Stimulated activated naive CD4-positive, alpha-beta T cell treated with Interleukin-2 at 50 U/mL for 16 hours (primary cell): ENCODE measurements at regions not wholly inside any gene's neighbourhood (a gene's known extent, or its start where the extent isn't known, plus 50 kb on each side); places are given as distances from the start of the nearest gene placed in this dataset.

Experiments used
- DNase-seq: peaks from one replicate; lab custom pipeline; 2025; lab: John Stamatoyannopoulos, UW

DNA sequence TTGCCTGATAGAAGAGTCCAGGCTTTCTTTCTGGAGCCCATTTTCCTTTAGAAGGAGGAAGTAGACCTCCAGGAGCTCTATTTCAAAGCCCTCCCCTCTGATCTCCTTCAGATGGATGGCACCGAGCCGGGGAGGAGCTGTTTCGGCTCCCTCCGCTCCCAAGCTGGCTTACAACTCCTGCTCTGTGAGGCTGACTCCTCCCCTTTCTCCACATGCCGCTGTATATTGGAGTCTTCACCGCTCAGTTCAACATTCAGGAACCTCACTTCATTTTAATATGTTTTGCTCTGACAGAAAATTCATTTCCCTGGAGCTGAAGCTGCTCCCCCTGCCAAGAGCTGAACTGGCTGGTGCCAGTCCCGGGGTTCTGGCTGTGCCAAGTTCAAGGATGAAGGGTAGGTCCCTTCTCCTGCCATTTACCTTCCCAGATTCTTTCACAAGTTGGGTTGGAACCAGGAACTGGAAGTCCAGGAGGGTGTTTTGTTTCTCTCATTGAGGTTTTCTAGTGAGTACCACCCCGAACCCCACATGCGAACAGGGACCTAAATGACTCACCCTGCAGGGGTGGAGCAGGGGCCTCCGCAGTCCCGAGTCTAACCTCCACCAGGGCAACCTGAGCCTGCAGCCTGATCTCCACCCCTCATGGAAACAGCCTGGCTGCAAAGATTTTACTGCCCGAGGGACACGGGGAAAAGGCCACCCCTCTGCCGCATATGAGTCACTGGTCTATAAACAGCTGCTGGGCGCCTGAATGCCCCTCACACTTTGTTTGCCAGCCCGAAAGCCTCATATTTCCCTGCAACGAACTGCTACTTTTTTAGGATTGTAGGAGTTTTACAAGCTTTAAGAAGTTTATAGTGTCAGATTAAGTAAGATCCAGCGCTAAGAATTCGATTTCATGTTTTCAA, 68.6 kb upstream of the FOXA2 start:
- DNase-seq, result no peak

DNA sequence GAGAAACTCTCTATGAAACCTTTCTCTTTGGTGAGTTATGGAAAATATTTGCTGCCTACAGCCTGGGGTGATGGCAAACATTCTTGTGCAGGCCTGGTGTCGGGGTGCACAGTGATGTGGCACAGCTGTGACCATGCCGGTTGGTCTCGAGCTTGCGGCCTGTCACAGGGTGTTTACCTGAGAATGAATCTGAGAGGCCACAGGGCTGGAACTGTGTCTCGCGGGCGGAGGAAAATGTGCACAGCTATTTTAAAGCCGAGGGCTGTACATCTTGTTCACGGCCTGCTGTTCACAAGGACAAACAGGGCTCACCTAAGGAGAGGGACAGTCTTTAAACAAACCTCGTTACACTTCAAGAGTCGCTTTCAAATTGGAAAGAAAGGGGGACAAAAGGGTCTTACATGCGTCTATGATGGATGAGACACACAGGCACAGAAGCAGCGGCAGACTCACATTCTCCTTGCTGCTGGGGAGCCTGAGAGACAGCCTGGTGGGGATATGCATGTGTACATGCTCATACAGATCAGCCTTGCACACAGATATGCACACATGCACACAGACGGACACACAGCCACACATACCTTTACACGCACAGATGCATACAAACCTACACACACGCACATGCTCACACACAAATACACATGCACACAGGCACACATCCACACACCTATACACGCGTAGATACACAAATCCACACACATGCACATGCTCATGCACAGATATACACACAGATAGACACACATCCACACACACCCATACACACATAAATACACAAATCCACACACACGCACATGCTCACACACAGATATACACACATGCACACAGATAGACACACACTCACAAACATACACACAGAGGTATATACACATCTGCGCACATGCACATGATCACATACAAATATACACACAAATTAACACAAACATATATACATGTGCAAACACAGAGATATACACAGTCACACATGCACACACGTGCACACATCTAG, 69.6 kb upstream of the FOXA2 start:
- no peak for DNase-seq

DNA sequence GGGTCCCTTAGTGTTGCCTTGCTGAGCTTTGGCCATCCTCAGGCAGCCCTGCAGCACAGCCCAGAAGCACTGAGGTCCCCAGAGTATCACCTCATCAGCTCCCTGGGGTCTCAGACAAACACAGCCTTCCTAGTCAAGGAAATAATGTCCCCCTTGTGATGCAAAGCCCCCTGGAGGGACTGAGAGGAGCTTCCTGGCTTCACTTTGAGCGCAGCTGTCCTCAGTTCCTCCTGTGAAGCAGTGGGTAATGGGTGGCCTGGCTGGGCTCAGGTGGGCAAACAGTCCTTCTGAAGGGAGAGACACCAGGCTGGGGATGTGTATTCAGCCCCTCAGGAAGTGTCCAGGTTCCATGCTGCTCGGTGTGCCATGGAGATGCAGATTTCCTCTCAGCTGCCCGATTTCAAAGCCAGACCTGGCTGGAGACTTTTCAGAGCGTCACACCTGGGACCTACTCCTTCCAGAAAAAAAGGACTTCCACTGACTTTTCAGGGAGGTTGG, 79.2 kb upstream of the FOXA2 start:
- no peak for DNase-seq

DNA sequence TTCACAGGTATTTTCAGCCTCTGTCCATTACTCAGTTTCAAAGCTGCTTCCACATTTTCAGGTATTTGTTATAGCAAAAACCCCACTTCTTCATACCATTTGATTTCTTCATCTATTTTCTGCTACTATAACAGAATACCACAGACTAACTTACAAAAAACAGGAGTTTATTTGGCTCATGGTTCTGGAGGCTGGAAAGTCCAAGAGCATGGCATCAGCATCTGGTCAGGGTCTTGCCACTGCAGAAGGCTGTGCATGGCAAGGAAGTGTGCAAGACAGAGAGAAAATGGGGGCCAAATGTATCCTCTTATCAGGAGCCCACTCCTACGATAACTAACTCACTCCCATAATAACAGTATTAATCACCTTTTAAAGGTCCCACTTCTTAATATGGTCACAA, 82.8 kb upstream of the FOXA2 start:
- DNase-seq, result no peak

DNA sequence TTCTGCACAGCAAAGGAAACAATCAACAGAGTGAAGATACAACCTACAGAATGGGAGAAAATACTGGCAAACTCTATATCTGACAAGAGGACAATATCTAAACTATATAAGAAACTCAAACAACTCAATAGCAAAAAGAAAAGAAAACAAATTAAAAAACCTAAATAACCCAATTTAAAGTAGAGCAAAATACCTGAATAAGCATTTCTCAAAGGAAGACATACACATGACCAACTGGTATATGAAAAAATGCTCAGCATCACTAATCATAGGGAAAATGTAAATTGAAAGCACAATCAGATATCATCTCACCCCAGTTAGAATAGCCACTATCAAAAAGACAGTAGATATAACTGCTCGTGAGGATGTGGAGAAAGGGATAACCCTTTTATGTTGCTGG, 87.8 kb upstream of the FOXA2 start:
- no peak for DNase-seq

DNA sequence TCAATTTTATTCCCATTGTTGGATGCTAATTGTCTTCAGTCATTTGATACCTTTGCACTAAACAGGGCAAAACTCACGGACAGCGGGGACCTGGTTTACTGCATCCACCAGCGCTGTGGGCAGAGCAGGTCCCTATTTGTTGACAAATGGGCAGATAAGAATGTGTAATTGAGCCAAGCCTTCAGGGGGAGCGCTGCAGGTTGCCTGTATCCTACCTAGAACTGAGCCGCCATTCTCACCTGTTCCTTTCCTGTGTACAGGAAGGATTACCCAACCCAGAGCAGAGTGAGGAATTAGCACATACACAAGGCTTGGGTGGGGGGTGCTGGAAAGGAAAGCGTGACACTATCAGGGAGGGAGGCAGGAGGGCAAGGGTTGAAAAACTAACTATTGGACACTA, 89.1 kb upstream of the FOXA2 start:
- no peak for DNase-seq

DNA sequence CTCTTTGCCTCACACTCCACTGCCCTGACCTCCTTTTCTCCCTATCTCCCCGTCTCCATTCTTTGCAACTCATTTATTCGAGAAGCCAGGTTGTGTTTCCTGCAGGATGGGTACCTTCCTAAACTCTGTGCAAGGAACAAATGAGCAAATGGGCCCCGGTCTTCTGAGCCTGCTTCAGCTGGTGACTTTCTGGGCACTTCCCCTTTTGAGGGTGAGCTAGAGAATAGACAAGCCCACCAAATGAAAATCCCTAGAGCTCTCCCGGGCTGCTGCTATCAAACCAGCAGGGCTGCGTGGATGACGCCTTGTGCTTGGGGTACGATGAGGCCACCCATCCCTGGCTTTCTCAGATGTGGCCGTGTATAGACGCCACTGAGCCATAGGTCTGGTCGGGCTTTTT, 91.0 kb upstream of the FOXA2 start:
- DNase-seq, result no peak

DNA sequence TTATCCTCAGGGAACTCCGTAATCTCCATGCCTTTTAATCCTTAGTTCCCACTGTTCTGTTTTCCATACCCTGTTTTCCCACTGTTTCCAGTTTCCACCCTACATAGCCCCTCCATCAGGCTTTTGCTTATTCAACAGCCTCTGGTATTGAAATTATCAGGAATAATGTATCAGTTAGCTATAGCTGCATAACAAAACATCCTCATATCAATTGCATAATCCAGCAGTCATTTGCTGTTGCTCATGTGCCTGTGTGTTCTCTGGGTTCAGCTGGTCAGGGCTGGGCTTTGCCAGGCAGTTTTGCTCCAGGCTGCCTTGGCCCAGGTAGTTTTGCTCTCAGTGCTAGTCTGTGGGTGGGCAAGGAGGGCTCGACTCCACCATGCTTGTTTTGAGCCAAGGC, 94.3 kb upstream of the FOXA2 start:
- DNase-seq, result no peak

DNA sequence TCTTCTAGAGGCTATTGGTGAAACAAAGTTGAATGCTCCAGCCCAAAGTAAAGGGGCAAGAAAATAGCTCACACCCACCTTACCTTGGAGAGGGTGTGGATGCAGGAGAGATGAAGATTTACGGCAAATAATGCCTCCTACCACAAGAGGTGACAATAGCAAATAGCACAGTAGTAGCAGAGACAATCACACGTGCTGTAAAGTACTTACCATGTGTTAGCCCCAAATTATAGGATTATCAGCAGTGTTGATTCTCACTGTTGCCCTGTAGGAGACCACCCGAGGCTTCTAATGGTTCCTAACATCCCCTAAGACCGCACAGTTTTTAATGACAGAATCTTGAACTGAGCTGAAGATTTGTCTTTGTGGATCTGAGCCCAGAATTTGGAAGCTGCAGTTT, 94.8 kb upstream of the FOXA2 start:
- DNase-seq, result no peak

DNA sequence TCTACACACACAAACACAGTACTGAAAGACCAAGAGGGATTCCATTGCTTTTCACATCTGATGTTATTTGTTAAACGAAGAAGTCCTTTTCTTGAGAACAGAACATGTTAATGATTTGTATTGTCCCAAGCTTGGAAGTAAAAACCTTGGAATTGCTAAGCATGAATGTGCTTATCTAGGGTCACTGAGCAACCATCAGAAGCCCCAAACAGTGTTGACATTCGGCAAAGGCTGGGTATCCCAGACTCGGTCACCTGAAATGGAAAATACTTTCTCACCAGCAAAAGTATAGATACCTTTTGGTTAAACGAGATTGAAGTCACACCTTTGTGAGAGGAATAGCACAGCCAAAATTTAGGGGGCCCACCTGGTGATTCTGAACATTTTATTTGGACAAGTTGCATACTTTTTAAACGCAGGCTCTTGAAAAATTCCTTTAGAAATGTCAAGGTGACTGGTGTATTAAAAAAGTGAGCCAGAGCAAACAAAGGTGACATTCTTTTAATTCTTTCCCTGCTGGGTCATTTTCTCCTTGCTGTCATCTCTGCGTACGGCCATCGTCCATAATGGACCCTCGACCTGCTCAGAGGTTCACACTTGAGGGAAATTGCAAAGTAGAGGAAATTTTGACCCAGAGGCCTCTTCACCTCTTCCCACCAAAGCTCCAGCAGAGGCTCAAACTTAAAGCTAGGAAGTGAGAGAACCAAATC, 95.8 kb upstream of the FOXA2 start:
- no peak for DNase-seq

DNA sequence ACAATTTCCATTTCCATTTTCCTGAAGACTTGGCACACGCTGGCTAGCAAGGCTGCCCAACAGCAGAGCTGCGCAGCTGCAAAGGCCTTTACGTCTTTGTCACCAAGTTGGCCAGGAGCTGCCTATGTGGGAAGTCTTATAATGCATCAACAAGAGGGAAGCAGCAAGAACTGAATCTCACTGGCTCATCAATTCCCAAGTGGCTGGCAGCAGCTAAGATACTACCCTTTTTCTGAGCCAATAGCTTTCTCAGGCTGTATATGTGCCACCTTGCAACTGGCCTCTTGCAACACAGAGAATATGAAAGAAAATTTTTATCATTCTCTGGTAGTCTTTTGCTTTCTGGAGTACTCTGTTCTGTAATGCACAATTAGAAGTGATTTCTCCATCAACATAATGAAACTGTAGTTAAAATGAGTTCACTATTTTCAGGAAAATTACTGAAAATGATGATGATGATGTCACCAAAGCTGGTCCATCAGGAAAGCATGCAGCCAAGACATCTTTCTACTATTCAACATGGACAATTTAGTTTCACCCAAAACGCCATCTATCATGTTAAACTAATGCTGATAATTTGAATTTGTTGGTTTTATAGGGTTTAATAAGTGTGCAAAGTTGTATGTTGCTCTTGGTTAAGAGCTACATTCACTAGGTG, 97.3 kb upstream of the FOXA2 start:
- no peak for DNase-seq

DNA sequence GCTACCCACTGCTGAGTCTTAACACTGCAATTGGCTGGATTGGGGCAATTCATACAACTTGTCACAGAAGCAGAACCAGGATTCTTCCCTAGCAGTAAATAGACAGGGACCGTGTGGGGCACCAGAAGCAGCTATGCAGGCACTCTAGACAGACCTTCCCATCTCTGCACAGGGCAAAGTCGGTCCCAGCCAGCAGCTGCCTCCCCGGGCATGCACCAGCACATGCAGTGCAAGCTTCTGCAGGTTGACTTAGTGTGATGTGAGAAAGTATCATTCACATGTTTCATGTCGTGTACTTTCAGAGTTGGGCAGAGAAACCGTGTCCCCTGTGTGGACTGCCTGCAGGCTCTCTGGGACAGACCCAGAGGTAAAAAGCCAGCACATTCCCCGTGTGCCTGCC, 98.0 kb upstream of the FOXA2 start:
- DNase-seq, result no peak

DNA sequence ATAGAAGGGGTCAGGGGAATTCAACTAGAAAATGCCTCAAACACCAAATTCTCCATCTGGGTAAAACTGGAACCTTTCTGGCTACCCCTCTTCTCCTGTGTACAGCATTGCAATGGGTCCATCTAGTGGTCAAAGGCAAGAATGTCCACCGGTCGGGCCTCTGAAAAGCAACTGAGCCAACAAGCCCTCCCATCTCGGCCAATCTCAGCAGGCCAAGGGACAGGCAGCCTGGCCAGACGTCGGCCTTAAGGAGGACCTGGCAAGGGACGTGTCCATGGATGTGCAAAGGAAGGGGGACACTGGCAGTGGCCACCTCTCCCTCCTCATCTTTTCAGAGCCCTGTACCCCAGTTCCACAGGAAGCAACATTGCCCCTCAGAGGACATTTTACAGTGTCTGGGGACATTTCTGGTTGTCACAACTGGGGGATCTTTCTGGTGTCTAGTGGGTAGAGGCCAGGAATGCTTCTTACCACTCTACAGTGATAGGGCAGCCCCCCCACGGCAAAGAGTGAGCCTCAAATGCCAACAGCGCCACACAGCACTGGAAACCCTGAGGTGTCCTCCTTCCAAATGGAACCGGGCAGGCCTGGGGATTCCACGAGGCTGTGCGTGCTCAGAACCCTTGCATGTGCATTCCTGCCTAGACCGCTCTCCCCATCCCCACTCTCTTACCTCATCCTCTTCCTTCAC, 99.8 kb upstream of the FOXA2 start:
- no peak for DNase-seq

DNA sequence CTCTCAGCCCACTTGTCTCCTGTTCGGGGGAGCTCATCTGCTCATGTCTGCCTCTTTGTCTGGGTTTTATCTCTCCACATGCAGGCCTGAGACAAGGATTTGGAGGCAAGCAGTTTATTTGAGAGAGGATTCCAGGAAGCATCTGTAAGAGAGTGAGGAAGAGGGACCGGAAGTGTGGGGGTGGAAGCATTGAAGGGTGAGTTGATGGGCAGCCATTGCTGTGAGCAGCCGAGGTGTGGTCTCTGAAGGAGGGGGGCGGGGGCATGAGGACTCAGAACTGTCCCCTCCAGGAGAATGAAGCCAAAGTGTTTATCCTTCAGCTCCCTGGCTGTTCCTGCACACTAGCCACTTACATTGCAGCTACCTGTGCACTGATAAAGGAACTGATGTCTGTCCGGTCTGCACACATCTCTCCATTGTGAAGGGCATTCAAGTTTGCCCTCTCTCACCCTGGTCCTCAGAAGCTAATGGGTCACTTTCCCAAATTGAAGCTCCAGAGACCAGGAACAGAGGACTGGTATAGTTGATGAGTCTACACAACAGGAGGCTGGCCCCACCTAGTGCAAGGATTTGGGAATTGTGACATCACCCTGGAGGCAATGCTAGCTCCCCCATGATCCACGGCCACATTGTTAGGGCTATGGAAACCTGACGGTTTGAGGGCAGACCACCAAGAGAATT, 100.5 kb upstream of the FOXA2 start:
- DNase-seq, result no peak

DNA sequence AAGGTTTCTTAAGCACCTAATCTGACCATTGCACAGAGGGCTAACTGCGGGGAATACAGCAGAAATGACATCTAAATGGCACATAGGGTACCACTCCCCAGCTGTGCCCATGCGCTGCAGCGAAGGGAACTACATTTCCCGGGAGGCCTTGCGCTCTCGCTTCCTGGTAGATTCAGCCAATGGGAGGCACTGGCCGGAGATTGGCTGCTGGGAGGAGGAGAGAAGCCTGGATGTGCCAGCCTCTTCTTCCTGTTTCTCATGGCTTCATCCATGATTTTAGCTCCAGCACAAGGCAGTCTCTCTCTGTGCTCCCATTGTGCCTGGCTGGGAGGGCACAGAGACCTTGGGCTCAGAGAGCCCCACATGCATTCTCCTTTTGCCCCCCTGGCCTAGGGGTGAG, 101.7 kb upstream of the FOXA2 start:
- DNase-seq, result no peak

DNA sequence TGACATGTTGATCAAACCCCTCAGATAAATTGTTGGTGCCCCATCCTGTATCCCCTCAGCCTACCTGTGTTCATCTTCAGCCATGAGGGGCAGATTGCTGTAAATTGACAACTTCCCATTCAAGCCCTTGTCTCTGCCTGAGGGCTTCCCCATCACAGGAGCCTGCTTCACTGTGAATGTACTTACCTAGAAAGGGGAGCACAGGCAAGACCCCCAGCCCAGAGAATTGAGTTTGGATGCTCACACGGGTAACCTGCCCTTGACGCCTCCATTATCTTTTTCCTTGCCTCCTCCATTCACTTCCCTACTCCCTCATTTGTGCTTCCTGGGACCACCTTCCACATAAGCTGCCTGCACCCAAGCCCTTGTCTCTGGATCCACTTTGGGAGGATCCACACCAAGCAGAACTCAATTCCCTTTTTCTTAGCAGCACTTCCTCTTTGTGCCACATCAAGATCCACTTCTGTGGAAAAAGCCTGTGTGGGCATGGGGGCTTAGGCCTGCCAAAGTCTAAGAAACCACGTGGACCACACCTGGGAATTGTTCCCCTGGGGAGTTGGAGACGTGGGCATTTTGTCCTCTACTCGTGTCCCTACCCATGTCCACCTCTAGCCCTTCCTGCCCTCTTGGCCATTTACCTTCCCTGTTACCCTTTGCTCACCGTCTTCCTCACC, 103.4 kb upstream of the FOXA2 start:
- no peak for DNase-seq

DNA sequence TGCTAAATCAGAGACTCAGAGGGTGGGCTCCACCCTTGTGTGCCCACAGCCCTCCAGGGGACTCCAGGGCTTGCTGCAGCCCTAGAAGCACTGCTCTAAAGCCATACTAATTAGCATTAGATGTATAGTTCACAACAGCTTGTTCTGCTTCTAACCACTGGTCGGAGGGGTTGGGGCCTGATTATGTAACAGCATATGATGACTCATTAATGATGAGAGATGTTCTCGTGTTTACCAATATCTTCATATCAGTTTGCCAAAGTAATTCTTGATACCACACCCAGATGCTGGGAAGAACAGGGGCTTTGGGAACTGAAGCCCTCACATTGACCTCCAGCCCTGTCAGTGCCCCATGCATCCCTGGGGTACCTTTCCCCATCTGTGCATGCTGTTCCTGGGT, 104.1 kb upstream of the FOXA2 start:
- DNase-seq, result no peak

DNA sequence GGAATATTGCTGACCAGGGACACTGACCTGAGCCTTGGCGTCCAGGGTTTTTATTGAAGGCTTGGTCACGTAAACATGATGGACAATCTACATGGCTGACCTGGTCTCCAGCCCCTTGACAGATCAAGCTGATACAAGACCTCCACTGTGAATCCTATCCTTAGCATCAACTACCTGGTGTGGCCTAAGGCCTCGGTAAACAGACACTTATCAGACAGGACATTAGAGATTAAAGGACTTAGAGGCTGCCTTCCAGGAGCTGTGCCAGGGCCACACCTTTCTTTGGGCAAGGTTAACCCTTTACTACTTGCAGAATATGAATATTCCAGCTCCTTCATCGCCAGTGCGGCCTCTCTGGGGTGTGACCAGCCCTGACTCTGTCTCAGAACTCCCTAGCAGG, 104.9 kb upstream of the FOXA2 start:
- DNase-seq, result no peak

DNA sequence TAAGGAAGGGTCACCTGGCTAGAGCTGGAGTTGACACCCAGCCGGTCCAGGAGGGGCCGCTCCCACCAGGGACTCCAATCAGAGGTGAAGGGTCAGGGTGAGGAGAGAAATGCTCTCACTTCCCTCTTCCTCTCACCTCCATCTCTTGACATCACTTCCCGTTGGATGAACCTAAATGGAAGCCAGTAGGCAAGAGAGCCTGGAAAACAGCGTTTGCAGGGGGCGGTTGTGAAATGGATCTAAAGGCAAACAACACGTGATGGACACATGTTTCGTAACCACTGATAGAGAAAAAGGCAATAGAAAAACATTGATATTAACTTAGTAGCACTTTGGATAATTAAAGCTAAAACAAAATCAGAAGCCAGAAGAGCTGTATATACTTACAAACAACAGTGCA, 105.6 kb upstream of the FOXA2 start:
- no peak for DNase-seq

DNA sequence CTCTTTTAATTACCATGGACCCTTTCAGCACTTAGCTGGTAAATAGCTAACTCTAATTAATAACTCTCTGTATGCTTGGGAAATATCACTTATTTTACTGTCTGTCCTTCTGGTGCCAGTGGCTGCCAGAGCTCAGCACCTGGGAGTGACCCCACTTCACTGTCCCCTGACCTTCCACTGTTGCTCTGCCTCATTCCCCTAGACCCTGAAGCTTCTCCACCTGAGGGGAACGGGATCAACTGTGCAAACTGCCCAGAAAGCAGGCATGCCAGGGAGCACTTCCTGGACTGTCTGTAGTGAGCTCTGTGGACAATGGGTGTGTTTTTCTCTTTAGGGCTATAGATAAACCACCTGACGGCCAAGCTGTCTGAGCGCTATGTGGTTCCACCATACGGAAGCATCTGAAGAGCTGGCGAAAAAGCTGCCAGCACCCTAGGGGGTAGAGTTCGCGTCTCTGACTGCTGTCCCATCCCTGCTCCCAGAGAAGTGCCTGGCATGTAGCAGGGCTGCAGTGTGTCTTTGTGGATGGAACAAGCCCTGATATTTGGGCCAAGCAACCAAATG, 106.3 kb upstream of the FOXA2 start:
- no peak for DNase-seq
